Heart left ventricle (tissue), 16 donors: ENCODE measurements at regions not wholly inside any gene's neighbourhood (a gene's known extent, or its start where the extent isn't known, plus 50 kb on each side); places are given as distances from the start of the nearest gene placed in this dataset.

Experiments
- ATAC-seq, 4 donors: fragments of 200-7000 bp; cut with Tn5 transposase; one replicate each; pipeline ENCODE4 v1.9.1; 2020 to 2022; ENCODE audit warnings: moderate library complexity in 4 of 4, mild to moderate bottlenecking in 3 of 4, moderate number of reproducible peaks in 1 of 4
- DNase-seq, 5 donors: peaks; one replicate each; pipeline ENCODE4 v3.0.0-alpha.2; 2020
- H3K27ac ChIP-seq, 12 donors: fragments of 200-600 bp; sonication (generic) in 4 of 12; one replicate each; pipeline versions ENCODE4 v1.5.0 to v1.8.0; 2016 to 2022; ENCODE audit warnings: mild to moderate bottlenecking in 2 of 12
- H3K27me3 ChIP-seq, 9 donors: fragments of 200-600 bp; sonication (generic) in 2 of 9; one replicate each; pipeline versions ENCODE4 v1.5.1 to v1.8.0; 2016 to 2022; ENCODE audit warnings: mild to moderate bottlenecking in 3 of 9
- H3K36me3 ChIP-seq, 9 donors: fragments of 200-600 bp; sonication (generic) in 2 of 9; one replicate each; pipeline versions ENCODE4 v1.5.0 to v1.8.0; 2018 to 2022; ENCODE audit warnings: mild to moderate bottlenecking in 2 of 9
- H3K4me1 ChIP-seq, 12 donors: fragments of 200-600 bp; sonication (generic) in 4 of 12; one replicate each; pipeline versions ENCODE4 v1.5.0 to v1.8.0; 2016 to 2022; ENCODE audit warnings: mild to moderate bottlenecking in 3 of 12
- H3K4me3 ChIP-seq, 12 donors: fragments of 200-600 bp; sonication (generic) in 4 of 12; one replicate each; pipeline versions ENCODE4 v1.5.0 to v1.8.0; 2017 to 2022; ENCODE audit warnings: mild to moderate bottlenecking in 9 of 12, moderate library complexity in 4 of 12
- H3K9me3 ChIP-seq, 12 donors: fragments of 200-600 bp; sonication (generic) in 4 of 12; one replicate each; pipeline versions ENCODE4 v1.5.0 to v1.8.0; 2016 to 2022; ENCODE audit warnings: mild to moderate bottlenecking in 1 of 12
- POLR2A ChIP-seq, 2 donors: fragments of 450-650 bp; IDR thresholded peaks; one replicate each; pipeline ENCODE4 v1.6.1; 2017; ENCODE audit warnings: antibody characterized with exemption in 2 of 2, mild to moderate bottlenecking in 2 of 2, moderate library complexity in 2 of 2
- WGBS, 4 donors: extraction: QIAGEN DNeasy Blood & Tissue Kit in 2 of 4; methylation state at CpG; one replicate each; pipeline versions ENCODE4 v1.1.5 to v1.1.7; 2013 to 2018; 5-methylcytosine and 5-hydroxymethylcytosine counted together
- intact Hi-C, 10 donors: fragments of 100-400 bp; cut with DNase I; formaldehyde crosslinking; loops; one replicate each; pipeline versions ENCODE4 v1.11.1 to v1.14.2; 2022
- TF ChIP-seq, protein P1 (sequence below), 12 donors: fragments of 200-600 bp; sonication (generic) in 4 of 12; IDR thresholded peaks; one replicate each; pipeline versions ENCODE4 v1.5.0 to v1.8.0; 2018 to 2022; ENCODE audit warnings: antibody characterized with exemption in 12 of 12, mild to moderate bottlenecking in 5 of 12
- donor health status: ischemic (EF 13 %, LVEDD 7.1; RV severe dilation, severe dysfunction).
- donor health status: healthy with polysubstance abuse.
- donor health status: DM: no; HTN: yes; CAD: no.
- donor health status: DM: no; HTN: no; CAD: no.
- donor health status: ischemic (EF 25% LVEDD 6.9; RV normal size, moderate dysfunction).
- donor health status: ischemic (EF 25% LVEDD 5.7; RV mildly dilated, moderate dysfunction).
- donor health status: healthy.
- donor health status: DM: yes; HTN: yes; CAD: no.
- donor health status: ischemic (EF 35%, LVEDD 5.7; RV mildly dilated, moderate dysfunction).
- donor health status: nonischemic (EF 11% LVEDD 7.7; RV severe dilation, severe dysfunction).
- donor health status: DM: yes; HTN: yes; CAD: no.
- donor health status: PGD.
- donor health status: ischemic (EF 29% LVEDD 5.4; RV normal size, mild dysfunction).
- donor health status: nonischemic (EF 23%, LVEDD 6.1; RV moderate dilation, normal function).

DNA sequence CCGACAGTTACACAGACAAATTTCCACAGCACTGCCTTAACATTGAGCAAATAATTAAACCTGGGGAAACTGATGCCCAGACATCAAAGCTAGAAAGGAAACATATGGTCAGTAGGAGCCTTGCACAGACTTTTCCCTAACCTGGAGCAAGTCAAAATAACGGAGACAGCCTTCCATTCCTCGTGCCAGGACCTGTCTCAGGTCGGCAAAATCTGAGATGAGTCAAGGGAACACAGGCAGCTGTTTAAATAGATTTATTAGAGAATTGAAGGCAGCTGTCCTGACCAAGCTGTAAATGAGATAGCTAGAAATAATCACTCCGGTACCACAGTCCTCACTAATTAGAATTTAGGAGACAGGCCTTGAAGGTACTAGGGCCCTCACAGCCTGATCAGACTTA is 81.2 kb downstream of the RAMP3 start:
- ATAC-seq (no peak), DNase-seq (no peak)
- 78 to 86% (median 79%) methylated on average over 5 of the region's 5 CpGs for WGBS, 4 donors
- Histone ChIP-seq H3K36me3 (no peaks in the 10 kb centered on the region), H3K27ac (peak overlapping the region in 10 of 12 donors; percentile 41 to 82 (median 60)), H3K27me3 (peaks cover 0 to 5% (median 0%) of the 10 kb centered on the region in 9 donors), H3K9me3 (no peaks in the 10 kb centered on the region), H3K4me1 (peaks cover 0 to 35% (median 15%) of the 10 kb centered on the region in 12 donors), H3K4me3 (no peak overlapping the region)
- intact Hi-C loops: loop anchor here in 1 of 10 donors (2.0 kb wide), 1 partner anchor 28 kb away; no protein-coding TSS in a partner anchor
- TF ChIP-seq, protein P1, sequence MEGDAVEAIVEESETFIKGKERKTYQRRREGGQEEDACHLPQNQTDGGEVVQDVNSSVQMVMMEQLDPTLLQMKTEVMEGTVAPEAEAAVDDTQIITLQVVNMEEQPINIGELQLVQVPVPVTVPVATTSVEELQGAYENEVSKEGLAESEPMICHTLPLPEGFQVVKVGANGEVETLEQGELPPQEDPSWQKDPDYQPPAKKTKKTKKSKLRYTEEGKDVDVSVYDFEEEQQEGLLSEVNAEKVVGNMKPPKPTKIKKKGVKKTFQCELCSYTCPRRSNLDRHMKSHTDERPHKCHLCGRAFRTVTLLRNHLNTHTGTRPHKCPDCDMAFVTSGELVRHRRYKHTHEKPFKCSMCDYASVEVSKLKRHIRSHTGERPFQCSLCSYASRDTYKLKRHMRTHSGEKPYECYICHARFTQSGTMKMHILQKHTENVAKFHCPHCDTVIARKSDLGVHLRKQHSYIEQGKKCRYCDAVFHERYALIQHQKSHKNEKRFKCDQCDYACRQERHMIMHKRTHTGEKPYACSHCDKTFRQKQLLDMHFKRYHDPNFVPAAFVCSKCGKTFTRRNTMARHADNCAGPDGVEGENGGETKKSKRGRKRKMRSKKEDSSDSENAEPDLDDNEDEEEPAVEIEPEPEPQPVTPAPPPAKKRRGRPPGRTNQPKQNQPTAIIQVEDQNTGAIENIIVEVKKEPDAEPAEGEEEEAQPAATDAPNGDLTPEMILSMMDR (IDR thresholded peaks at IDR 0.05): no peak
- TF ChIP-seq POLR2A (IDR thresholded peaks at IDR 0.05): no peak

DNA sequence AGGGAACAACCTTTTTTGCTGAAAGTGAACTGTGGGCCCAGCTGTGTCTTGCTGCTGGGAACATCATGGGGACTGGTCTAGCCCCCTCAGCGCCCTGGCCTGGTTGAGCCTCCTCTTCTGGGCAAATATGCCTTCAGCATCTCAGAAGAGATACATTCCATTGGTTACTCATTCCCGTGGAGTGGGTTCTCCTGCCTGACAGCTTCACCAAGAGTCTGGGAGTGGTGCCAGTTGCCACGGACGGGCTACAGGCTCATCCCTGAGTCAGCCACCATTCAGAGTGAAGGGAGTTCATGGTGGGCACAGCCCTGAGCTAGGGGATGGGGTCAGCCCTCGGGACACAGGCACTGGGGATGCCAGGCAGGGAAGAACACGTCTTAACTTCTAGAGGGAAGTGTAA is 81.9 kb downstream of the RAMP3 start:
- intact Hi-C loops: loop anchor here in 1 of 10 donors (2.0 kb wide), 1 partner anchor 29 kb away; no protein-coding TSS in a partner anchor
- DNase-seq (no peak), ATAC-seq (no peak)
- Histone ChIP-seq H3K4me3 (no peak overlapping the region), H3K4me1 (peaks cover 0 to 33% (median 15%) of the 10 kb centered on the region in 12 donors), H3K9me3 (no peaks in the 10 kb centered on the region), H3K27ac (peak overlapping the region; percentile 41 to 82 (median 60)), H3K36me3 (no peaks in the 10 kb centered on the region), H3K27me3 (peaks cover 0 to 4% (median 0%) of the 10 kb centered on the region in 9 donors)
- TF ChIP-seq, protein P1 (IDR thresholded peaks at IDR 0.05): no peak
- TF ChIP-seq POLR2A (IDR thresholded peaks at IDR 0.05): no peak
- WGBS, 4 donors: 49 to 83% (median 51%) methylated on average over 3 to 6 of the region's 6 CpGs

DNA sequence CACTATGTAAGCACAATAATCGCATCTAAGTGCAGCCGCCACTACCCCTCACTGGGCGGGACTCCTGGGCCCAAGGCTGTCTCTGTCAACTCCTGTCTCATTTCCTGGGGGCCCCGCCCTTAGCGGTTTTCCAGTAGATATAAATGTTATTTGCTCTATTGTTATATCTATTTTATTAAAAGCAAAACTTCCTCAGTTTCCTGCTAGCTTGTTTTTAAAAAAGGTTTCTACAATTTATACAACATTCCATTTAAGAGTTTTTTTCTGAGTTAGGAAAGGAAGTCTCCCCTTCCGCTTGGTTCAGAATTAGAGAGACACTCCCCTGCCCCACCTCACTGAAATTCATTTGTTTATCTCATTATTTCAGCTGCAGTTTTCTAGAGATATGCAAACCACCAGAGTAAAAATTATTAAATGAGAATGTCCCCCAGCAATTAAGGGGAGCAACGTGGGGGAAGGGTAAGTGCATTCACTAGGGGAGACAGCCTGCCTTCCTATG is 82.7 kb downstream of the RAMP3 start:
- ATAC-seq: peak; percentile 65 to 91 (median 75)
- Histone ChIP-seq H3K4me3 (no peak overlapping the region), H3K27ac (peak overlapping the region; percentile 41 to 87 (median 66)), H3K36me3 (no peaks in the 10 kb centered on the region), H3K9me3 (no peaks in the 10 kb centered on the region), H3K4me1 (peaks cover 0 to 33% (median 15%) of the 10 kb centered on the region in 12 donors), H3K27me3 (peaks cover 0 to 4% (median 0%) of the 10 kb centered on the region in 9 donors)
- no peak for TF ChIP-seq POLR2A (IDR thresholded peaks at IDR 0.05)
- TF ChIP-seq, protein P1 (IDR thresholded peaks at IDR 0.05): no peak
- 59 to 66% (median 62%) methylated on average over 7 of the region's 7 CpGs for WGBS, 4 donors
- peak in 4 of 5 donors; percentile 65 to 74 (median 68) for DNase-seq
- intact Hi-C loops: loop anchor here in 4 of 10 donors (1.0 to 5.0 kb wide), 4 partner anchors 29 to 83 kb away; partner anchors contain the start of gene RAMP3 (in 2 of the 4)

DNA sequence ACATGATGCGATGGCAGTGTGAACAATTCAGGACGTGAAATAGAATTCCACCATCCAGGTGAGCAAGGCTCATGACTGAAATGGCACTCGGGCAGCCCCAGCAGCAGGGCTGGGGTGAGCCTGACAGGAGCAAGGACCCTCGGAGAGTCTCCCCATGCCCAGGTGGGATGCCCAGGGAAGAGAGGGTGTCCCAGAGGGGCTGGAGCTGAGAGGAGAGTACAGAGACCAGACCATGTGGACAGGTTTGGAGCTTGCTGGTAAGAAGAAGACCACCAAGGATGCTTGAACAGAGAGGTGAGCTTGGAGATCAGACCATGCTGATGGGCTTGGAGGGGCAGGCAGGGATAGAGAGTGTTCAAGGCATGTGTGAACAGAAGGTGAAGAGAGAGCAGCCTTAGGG is 83.3 kb downstream of the RAMP3 start:
- Histone ChIP-seq H3K36me3 (no peaks in the 10 kb centered on the region), H3K27ac (peak overlapping the region; percentile 38 to 87 (median 65)), H3K27me3 (peaks cover 0 to 4% (median 0%) of the 10 kb centered on the region in 9 donors), H3K9me3 (no peaks in the 10 kb centered on the region), H3K4me3 (no peak overlapping the region), H3K4me1 (peaks cover 0 to 37% (median 15%) of the 10 kb centered on the region in 12 donors)
- 71 to 75% (median 74%) methylated on average over 4 of the region's 4 CpGs for WGBS, 4 donors
- ATAC-seq (peak in 1 of 4 donors; percentile 9), DNase-seq (no peak)
- intact Hi-C loops: loop anchor here in 4 of 10 donors (1.0 to 5.0 kb wide), 4 partner anchors 30 to 84 kb away; partner anchors contain the start of gene RAMP3 (in 2 of the 4)
- no peak for TF ChIP-seq POLR2A (IDR thresholded peaks at IDR 0.05)
- TF ChIP-seq, protein P1 (IDR thresholded peaks at IDR 0.05): no peak
